ENCODE measurements at regions not wholly inside any gene's neighbourhood (a gene's known extent, or its start where the extent isn't known, plus 50 kb on each side); places are given as distances from the start of the nearest gene placed in this dataset.

DNA sequence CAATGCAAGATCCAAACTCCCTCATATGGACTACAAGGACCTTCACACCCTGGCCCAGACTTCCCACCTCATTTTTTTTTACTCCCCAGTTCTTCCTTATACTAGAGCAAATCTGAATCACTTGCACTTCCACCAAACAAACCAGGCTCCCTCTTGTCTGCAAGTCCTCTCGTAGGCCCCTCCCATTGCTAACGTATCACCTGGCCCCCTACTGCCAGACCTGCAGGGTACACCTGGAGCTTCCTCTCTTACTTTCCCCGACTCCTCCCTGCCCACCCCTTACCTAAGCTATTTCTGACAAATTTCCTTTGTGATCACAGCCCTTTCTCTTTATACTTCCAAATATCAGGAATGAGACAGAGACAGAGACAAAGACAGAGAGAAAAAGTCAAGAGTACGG is 463.9 kb downstream of the GALC start:
- no peaks in the 10 kb centered on the region for H3K36me3 ChIP-seq (ENCODE audit: insufficient read depth, low read length)
- TF ChIP-seq EZH2 (IDR thresholded peaks at IDR 0.05; ENCODE audit: borderline replicate concordance, insufficient read depth, low read length, poor library complexity, severe bottlenecking), result no peak
- TF ChIP-seq POLR2AphosphoS5 (IDR thresholded peaks at IDR 0.05), result no peak
- no peak for TF ChIP-seq RAD21 (conservative IDR thresholded peaks at IDR 0.05)
- no peak for TF ChIP-seq REST (IDR thresholded peaks at IDR 0.05; ENCODE audit: borderline replicate concordance)
- TF ChIP-seq SMC3 (conservative IDR thresholded peaks at IDR 0.05; ENCODE audit: poor library complexity), result no peak
- no peak for TF ChIP-seq CTCF (IDR thresholded peaks at IDR 0.05; ENCODE audit: poor library complexity, severe bottlenecking)
- H3K79me2 ChIP-seq (replicated peaks; ENCODE audit: insufficient read depth, low read length), result no peaks in the 10 kb centered on the region
- no peak overlapping the region for H3K4me2 ChIP-seq (ENCODE audit: low read length)
- no peak overlapping the region for H3K4me3 ChIP-seq (ENCODE audit: low read length)
- H3K27ac ChIP-seq (ENCODE audit: low read length), result no peak overlapping the region
- H3K9me2 ChIP-seq (ENCODE audit: insufficient read depth, low read length), result no peaks in the 10 kb centered on the region
- no peak overlapping the region for H3K9ac ChIP-seq (ENCODE audit: low read length)
- no peak overlapping the region for H2AFZ ChIP-seq (ENCODE audit: low read depth, low read length)
- H3K9me3 ChIP-seq (ENCODE audit: low read length), result no peaks in the 10 kb centered on the region
- no peaks in the 10 kb centered on the region for H3F3A ChIP-seq (ENCODE audit: insufficient read depth, low read length, poor library complexity, severe bottlenecking)
- H3K27me3 ChIP-seq (ENCODE audit: insufficient read depth, low read depth, low read length), result no peaks in the 10 kb centered on the region
- H4K20me1 ChIP-seq (ENCODE audit: insufficient read depth), result no peaks in the 10 kb centered on the region

DNA sequence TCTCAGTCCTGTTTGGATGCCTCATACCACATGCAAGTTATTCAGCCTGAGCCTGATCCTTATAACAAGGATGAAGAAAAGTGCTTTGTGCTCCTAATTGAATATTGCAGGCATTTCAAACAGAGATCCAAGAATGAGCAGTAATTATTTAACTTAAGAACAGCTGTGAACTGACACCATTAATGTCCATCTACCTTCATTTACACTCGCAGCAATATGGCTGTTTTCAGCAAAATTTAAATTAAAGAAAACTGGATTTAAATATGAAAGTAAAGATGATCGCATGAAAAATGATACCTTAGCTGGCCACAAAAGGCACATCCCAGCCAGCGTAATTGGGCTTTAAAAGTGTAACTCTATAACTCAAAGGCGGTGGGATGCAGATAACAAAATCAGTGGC is 466.3 kb downstream of the GALC start:
- no peaks in the 10 kb centered on the region for H3K79me2 ChIP-seq (replicated peaks; ENCODE audit: insufficient read depth, low read length)
- no peaks in the 10 kb centered on the region for H3K36me3 ChIP-seq (ENCODE audit: insufficient read depth, low read length)
- H2AFZ ChIP-seq (ENCODE audit: low read depth, low read length), result no peak overlapping the region
- no peak overlapping the region for H3K27ac ChIP-seq (ENCODE audit: low read length)
- no peaks in the 10 kb centered on the region for H3F3A ChIP-seq (ENCODE audit: insufficient read depth, low read length, poor library complexity, severe bottlenecking)
- no peaks in the 10 kb centered on the region for H3K9me3 ChIP-seq (ENCODE audit: low read length)
- no peak overlapping the region for H3K9ac ChIP-seq (ENCODE audit: low read length)
- no peak overlapping the region for H3K4me3 ChIP-seq (ENCODE audit: low read length)
- H3K9me2 ChIP-seq (ENCODE audit: insufficient read depth, low read length), result no peaks in the 10 kb centered on the region
- no peaks in the 10 kb centered on the region for H4K20me1 ChIP-seq (ENCODE audit: insufficient read depth)
- TF ChIP-seq CTCF (IDR thresholded peaks at IDR 0.05; ENCODE audit: poor library complexity, severe bottlenecking), result no peak
- no peak for TF ChIP-seq EZH2 (IDR thresholded peaks at IDR 0.05; ENCODE audit: borderline replicate concordance, insufficient read depth, low read length, poor library complexity, severe bottlenecking)
- TF ChIP-seq REST (IDR thresholded peaks at IDR 0.05; ENCODE audit: borderline replicate concordance), result no peak
- no peak for TF ChIP-seq POLR2AphosphoS5 (IDR thresholded peaks at IDR 0.05)
- H3K27me3 ChIP-seq (ENCODE audit: insufficient read depth, low read depth, low read length), result no peaks in the 10 kb centered on the region
- H3K4me2 ChIP-seq (ENCODE audit: low read length), result no peak overlapping the region
